Endodermal cell (in vitro differentiated cells): ENCODE measurements at regions not wholly inside any gene's neighbourhood (a gene's known extent, or its start where the extent isn't known, plus 50 kb on each side); places are given as distances from the start of the nearest gene placed in this dataset.

Experiments
- DNase-seq: peaks from one replicate; pipeline ENCODE4 v3.0.0-alpha.2; 2017
- H3K27ac ChIP-seq: 2 replicates; pipeline ENCODE4 v1.5.1; 2013; ENCODE audit warnings: mild to moderate bottlenecking, low read depth, low read length, moderate library complexity
- H3K27me3 ChIP-seq: 2 replicates; pipeline ENCODE4 v1.6.1; 2013; ENCODE audit warnings: mild to moderate bottlenecking, low read length, moderate library complexity; ENCODE audit not compliant: insufficient read depth, control insufficient read depth, poor library complexity, severe bottlenecking
- H3K36me3 ChIP-seq: 2 replicates; pipeline ENCODE4 v1.7.0; 2013; ENCODE audit warnings: mild to moderate bottlenecking, low read length, moderate library complexity; ENCODE audit not compliant: control insufficient read depth, insufficient read depth
- H3K4me1 ChIP-seq: one replicate; pipeline ENCODE4 v1.7.0; 2013; ENCODE audit warnings: low read length; ENCODE audit not compliant: control insufficient read depth, insufficient read depth
- H3K4me3 ChIP-seq: 2 replicates; pipeline ENCODE4 v1.5.1; 2013; ENCODE audit warnings: mild to moderate bottlenecking, low read length, moderate library complexity
- H3K9ac ChIP-seq: 2 replicates; pipeline ENCODE4 v1.6.1; 2013; ENCODE audit warnings: mild to moderate bottlenecking, low read length, moderate library complexity; ENCODE audit not compliant: poor library complexity, severe bottlenecking; ENCODE audit errors: extremely low read depth
- H3K9me3 ChIP-seq: 2 replicates; pipeline ENCODE4 v1.6.1; 2013; ENCODE audit warnings: mild to moderate bottlenecking, low read length, moderate library complexity; ENCODE audit not compliant: control insufficient read depth
- H3K27ac Mint-ChIP-seq: 2 replicates; pipeline ENCODE4 v1.8.0; 2020; ENCODE audit warnings: mixed read lengths
- H3K27me3 Mint-ChIP-seq: 2 replicates; pipeline ENCODE4 v1.8.0; 2021; ENCODE audit warnings: mild to moderate bottlenecking, mixed read lengths; ENCODE audit not compliant: insufficient read depth
- H3K36me3 Mint-ChIP-seq: 2 replicates; pipeline ENCODE4 v1.8.0; 2020; ENCODE audit warnings: low read depth, mixed read lengths
- H3K4me1 Mint-ChIP-seq: 2 replicates; pipeline ENCODE4 v1.8.0; 2020; ENCODE audit warnings: mixed read lengths
- H3K4me3 Mint-ChIP-seq: 2 replicates; pipeline ENCODE4 v1.8.0; 2020; ENCODE audit warnings: mild to moderate bottlenecking, moderate library complexity, mixed read lengths
- H3K9me3 Mint-ChIP-seq: 2 replicates; pipeline ENCODE4 v1.8.0; 2020; ENCODE audit warnings: mild to moderate bottlenecking, mixed read lengths
- WGBS, 2 experiments: methylation state at CpG; one replicate each; pipeline versions ENCODE4 v1.1.5 to v1.1.7; 2013; ENCODE audit warnings: missing lambda C conversion rate in 2 of 2, mixed read lengths in 1 of 2; ENCODE audit not compliant: insufficient coverage in 1 of 2, insufficient read length in 1 of 2; 5-methylcytosine and 5-hydroxymethylcytosine counted together
- TF ChIP-seq, protein P1 (sequence below): fragments of 200-600 bp; sonication (generic); conservative IDR thresholded peaks from 2 replicates; pipeline ENCODE4 v1.5.0; 2021; ENCODE audit warnings: antibody characterized with exemption, mild to moderate bottlenecking

DNA sequence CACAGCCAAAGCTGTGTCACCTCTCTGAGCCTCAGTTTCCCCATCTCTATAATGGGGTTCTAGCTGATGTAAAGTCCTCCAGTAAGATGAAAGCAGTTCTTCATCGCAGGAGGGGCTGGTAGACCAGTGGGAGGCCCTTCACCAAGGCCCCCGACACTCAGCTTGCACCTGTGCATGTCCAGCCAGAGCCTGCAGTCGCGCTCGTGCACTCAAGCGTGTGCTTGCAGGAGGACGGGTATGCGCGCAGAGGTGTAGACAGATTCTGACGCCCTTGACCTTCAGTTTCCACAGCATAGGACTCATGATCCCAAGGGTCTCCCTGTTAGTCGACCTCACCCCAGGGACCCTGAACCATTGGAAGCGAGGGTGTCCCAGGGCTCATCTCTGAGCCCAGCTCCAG is 633.7 kb downstream of the TBC1D22A start:
- no peaks in the 10 kb centered on the region for H3K4me1 Mint-ChIP-seq
- DNase-seq = no peak
- H3K4me3 Mint-ChIP-seq = no peak overlapping the region
- Histone ChIP-seq H3K4me1 (no peaks in the 10 kb centered on the region), H3K9me3 (peaks cover 62% of the 10 kb centered on the region), H3K36me3 (no peaks in the 10 kb centered on the region), H3K27ac (no peak overlapping the region), H3K9ac (no peak overlapping the region), H3K4me3 (no peak overlapping the region), H3K27me3 (no peaks in the 10 kb centered on the region)
- H3K27me3 Mint-ChIP-seq = no peaks in the 10 kb centered on the region
- WGBS, 2 experiments = 84 to 85% methylated on average over 8 to 12 of the region's 12 CpGs
- peaks cover 16% of the 10 kb centered on the region for H3K9me3 Mint-ChIP-seq
- TF ChIP-seq, protein P1, sequence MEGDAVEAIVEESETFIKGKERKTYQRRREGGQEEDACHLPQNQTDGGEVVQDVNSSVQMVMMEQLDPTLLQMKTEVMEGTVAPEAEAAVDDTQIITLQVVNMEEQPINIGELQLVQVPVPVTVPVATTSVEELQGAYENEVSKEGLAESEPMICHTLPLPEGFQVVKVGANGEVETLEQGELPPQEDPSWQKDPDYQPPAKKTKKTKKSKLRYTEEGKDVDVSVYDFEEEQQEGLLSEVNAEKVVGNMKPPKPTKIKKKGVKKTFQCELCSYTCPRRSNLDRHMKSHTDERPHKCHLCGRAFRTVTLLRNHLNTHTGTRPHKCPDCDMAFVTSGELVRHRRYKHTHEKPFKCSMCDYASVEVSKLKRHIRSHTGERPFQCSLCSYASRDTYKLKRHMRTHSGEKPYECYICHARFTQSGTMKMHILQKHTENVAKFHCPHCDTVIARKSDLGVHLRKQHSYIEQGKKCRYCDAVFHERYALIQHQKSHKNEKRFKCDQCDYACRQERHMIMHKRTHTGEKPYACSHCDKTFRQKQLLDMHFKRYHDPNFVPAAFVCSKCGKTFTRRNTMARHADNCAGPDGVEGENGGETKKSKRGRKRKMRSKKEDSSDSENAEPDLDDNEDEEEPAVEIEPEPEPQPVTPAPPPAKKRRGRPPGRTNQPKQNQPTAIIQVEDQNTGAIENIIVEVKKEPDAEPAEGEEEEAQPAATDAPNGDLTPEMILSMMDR = no peak
- H3K36me3 Mint-ChIP-seq = no peaks in the 10 kb centered on the region
- no peak overlapping the region for H3K27ac Mint-ChIP-seq

DNA sequence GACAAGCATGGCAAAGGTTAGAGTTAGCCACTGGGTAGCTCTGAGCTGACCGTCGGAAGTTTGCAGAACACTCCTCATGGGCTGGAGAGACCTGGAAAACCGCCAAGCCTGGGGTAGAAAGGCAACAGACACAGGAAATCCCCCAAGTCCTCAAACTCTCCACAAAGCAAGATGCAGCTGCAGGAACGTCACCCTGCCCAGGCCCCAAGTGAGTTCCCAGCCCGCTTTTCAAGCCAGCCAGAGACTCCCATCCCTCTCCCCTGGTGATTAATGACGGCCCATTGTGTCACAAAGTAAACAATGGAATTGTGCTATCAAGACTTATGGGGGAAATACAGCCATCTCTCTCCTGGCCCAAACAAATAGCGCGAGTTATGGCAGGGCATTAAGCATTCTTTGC is 633.0 kb downstream of the TBC1D22A start:
- Histone ChIP-seq H3K4me1 (no peaks in the 10 kb centered on the region), H3K27me3 (no peaks in the 10 kb centered on the region), H3K9ac (no peak overlapping the region), H3K27ac (no peak overlapping the region), H3K36me3 (no peaks in the 10 kb centered on the region), H3K4me3 (no peak overlapping the region), H3K9me3 (peaks cover 57% of the 10 kb centered on the region)
- TF ChIP-seq, protein P1 = no peak
- no peak overlapping the region for H3K27ac Mint-ChIP-seq
- no peaks in the 10 kb centered on the region for H3K27me3 Mint-ChIP-seq
- WGBS, 2 experiments = 67 to 76% methylated on average over 7 to 8 of the region's 8 CpGs
- H3K36me3 Mint-ChIP-seq = no peaks in the 10 kb centered on the region
- H3K4me1 Mint-ChIP-seq = no peaks in the 10 kb centered on the region
- no peak overlapping the region for H3K4me3 Mint-ChIP-seq
- peaks cover 17% of the 10 kb centered on the region for H3K9me3 Mint-ChIP-seq
- no peak for DNase-seq

DNA sequence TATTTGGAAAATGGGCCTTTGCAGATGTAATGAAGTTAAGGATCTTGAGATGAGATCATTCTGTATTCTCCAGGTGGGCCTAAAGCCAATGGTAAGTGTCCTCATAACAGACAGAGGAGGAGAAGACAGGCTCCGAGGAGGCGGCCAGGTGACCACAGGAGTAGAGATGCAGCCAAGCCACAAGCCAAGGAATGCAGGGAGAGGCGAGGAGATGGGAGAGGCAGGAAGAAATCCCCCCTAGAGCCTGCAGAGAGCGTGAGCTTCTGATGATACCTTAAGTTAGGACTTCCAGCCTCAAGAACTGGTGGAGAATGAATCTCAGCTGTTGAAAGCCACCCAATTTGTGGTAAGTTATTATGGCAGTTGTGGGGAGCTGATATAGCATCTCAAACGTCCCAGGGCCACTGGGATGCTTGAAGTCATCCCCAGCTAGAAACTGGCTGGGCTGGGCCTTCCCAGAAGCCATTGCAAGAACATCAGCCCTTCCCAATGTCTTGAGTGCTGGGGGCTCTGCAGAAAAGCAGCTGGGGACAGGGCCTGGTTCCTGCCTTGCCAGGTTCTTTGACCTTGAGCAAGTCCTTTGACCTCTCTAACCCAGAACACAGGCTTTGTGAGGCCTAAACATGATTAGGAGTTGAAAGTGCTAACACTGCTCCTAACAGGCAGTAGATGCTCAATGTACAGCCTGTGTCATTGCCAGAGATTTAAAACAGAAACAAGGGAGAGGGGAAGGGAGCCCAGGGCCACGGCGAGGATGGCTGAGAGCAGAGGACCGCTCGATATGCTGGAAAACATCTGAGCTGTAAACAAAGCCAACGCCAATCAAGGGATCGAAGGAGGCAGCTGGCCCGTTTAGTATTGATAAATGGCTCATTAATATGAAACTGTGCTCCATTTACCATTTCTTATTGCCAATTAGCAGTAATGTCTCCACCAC is 632.3 kb downstream of the TBC1D22A start:
- peaks cover 53% of the 10 kb centered on the region for H3K9me3 ChIP-seq
- H3K9ac ChIP-seq = no peak overlapping the region
- no peaks in the 10 kb centered on the region for H3K4me1 Mint-ChIP-seq
- H3K36me3 ChIP-seq = no peaks in the 10 kb centered on the region
- H3K27ac Mint-ChIP-seq = no peak overlapping the region
- 66 to 70% methylated on average over 11 to 12 of the region's 12 CpGs for WGBS, 2 experiments
- H3K4me3 ChIP-seq = no peak overlapping the region
- TF ChIP-seq, protein P1 = no peak
- H3K36me3 Mint-ChIP-seq = no peaks in the 10 kb centered on the region
- no peaks in the 10 kb centered on the region for H3K27me3 ChIP-seq
- no peaks in the 10 kb centered on the region for H3K27me3 Mint-ChIP-seq
- DNase-seq = no peak
- no peaks in the 10 kb centered on the region for H3K4me1 ChIP-seq
- no peak overlapping the region for H3K27ac ChIP-seq
- peaks cover 19% of the 10 kb centered on the region for H3K9me3 Mint-ChIP-seq
- no peak overlapping the region for H3K4me3 Mint-ChIP-seq
